GM23338 (cell line): ENCODE measurements at regions not wholly inside any gene's neighbourhood (a gene's known extent, or its start where the extent isn't known, plus 50 kb on each side); places are given as distances from the start of the nearest gene placed in this dataset.

ENCODE experiments used
- CREB1 ChIP-seq: fragments of 250-450 bp; sonication (Bioruptor Pico); IDR thresholded peaks from 2 replicates; pipeline ENCODE4 v1.5.0; 2020; ENCODE audit warnings: low read depth, mild to moderate bottlenecking, moderate library complexity
- EZH2 ChIP-seq: fragments of 200-600 bp; sonication (generic); IDR thresholded peaks from one replicate; pipeline ENCODE4 v1.8.0; 2017; ENCODE audit warnings: antibody characterized with exemption, mild to moderate bottlenecking, low read depth; ENCODE audit not compliant: unreplicated experiment
- EZH2phosphoT487 ChIP-seq: fragments of 200-600 bp; sonication (generic); IDR thresholded peaks from one replicate; pipeline ENCODE4 v1.8.1; 2018; ENCODE audit warnings: antibody characterized with exemption; ENCODE audit not compliant: unreplicated experiment
- JUNB ChIP-seq: IDR thresholded peaks from one replicate; pipeline ENCODE4 v1.6.1; 2016; ENCODE audit warnings: antibody characterized with exemption; ENCODE audit not compliant: unreplicated experiment
- NANOG ChIP-seq: IDR thresholded peaks from 2 replicates; pipeline ENCODE4 v1.6.1; 2016; ENCODE audit warnings: antibody characterized with exemption, borderline replicate concordance
- POLR2AphosphoS5 ChIP-seq: IDR thresholded peaks from 2 replicates; pipeline ENCODE4 v1.6.1; 2016; ENCODE audit warnings: antibody characterized with exemption, low read depth
- ZNF114 ChIP-seq: fragments of 250-450 bp; sonication (Bioruptor Pico); IDR thresholded peaks from 2 replicates; pipeline ENCODE4 v1.5.0; 2020; ENCODE audit warnings: mild to moderate bottlenecking, moderate library complexity
- TF ChIP-seq, protein P1 (sequence below), 2 experiments: fragments of 200-600 bp in 1 of 2; sonication (generic) in 1 of 2; conservative IDR thresholded peaks; 2 replicates each; pipeline versions ENCODE4 v1.5.1 to v1.6.1; 2016 to 2017; ENCODE audit warnings: antibody characterized with exemption in 2 of 2, low read depth in 2 of 2, mild to moderate bottlenecking in 2 of 2, moderate library complexity in 1 of 2
- TF ChIP-seq, protein P2 (sequence below): IDR thresholded peaks from one replicate; pipeline ENCODE4 v1.6.1; 2018; ENCODE audit warnings: antibody characterized with exemption; ENCODE audit not compliant: unreplicated experiment

DNA sequence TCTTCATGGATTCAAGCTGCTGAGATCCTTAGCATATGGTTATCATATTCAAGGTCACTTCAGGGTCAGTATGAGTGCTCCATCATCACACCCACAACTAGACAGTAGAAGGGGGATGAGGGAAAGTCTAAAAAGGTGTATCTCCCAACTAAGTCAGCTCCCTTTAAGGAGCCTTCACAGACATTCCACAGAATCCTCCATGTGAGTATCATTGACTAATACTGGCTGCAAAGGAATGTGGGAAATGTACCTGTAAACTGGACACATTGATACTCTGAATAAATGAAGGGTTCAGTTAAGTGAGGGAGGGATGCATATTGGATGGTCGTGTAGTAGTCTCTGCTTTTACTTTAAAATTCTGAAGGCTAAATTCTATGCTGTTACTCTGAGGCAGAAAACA is 330.7 kb downstream of the LRRC70 start:
- TF ChIP-seq POLR2AphosphoS5, result no peak
- TF ChIP-seq, protein P1, sequence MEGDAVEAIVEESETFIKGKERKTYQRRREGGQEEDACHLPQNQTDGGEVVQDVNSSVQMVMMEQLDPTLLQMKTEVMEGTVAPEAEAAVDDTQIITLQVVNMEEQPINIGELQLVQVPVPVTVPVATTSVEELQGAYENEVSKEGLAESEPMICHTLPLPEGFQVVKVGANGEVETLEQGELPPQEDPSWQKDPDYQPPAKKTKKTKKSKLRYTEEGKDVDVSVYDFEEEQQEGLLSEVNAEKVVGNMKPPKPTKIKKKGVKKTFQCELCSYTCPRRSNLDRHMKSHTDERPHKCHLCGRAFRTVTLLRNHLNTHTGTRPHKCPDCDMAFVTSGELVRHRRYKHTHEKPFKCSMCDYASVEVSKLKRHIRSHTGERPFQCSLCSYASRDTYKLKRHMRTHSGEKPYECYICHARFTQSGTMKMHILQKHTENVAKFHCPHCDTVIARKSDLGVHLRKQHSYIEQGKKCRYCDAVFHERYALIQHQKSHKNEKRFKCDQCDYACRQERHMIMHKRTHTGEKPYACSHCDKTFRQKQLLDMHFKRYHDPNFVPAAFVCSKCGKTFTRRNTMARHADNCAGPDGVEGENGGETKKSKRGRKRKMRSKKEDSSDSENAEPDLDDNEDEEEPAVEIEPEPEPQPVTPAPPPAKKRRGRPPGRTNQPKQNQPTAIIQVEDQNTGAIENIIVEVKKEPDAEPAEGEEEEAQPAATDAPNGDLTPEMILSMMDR (conservative IDR thresholded peaks at IDR 0.05; ENCODE audit: low read depth in 2 of 2), result no peak
- no peak for TF ChIP-seq EZH2
- TF ChIP-seq, protein P2, sequence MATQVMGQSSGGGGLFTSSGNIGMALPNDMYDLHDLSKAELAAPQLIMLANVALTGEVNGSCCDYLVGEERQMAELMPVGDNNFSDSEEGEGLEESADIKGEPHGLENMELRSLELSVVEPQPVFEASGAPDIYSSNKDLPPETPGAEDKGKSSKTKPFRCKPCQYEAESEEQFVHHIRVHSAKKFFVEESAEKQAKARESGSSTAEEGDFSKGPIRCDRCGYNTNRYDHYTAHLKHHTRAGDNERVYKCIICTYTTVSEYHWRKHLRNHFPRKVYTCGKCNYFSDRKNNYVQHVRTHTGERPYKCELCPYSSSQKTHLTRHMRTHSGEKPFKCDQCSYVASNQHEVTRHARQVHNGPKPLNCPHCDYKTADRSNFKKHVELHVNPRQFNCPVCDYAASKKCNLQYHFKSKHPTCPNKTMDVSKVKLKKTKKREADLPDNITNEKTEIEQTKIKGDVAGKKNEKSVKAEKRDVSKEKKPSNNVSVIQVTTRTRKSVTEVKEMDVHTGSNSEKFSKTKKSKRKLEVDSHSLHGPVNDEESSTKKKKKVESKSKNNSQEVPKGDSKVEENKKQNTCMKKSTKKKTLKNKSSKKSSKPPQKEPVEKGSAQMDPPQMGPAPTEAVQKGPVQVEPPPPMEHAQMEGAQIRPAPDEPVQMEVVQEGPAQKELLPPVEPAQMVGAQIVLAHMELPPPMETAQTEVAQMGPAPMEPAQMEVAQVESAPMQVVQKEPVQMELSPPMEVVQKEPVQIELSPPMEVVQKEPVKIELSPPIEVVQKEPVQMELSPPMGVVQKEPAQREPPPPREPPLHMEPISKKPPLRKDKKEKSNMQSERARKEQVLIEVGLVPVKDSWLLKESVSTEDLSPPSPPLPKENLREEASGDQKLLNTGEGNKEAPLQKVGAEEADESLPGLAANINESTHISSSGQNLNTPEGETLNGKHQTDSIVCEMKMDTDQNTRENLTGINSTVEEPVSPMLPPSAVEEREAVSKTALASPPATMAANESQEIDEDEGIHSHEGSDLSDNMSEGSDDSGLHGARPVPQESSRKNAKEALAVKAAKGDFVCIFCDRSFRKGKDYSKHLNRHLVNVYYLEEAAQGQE, result no peak
- TF ChIP-seq EZH2phosphoT487, result no peak
- TF ChIP-seq JUNB, result no peak
- no peak for TF ChIP-seq CREB1 (CRISPR knock-in tag)
- no peak for TF ChIP-seq ZNF114 (CRISPR knock-in tag)
- TF ChIP-seq NANOG, result no peak
